ENCODE measurements at regions not wholly inside any gene's neighbourhood (a gene's known extent, or its start where the extent isn't known, plus 50 kb on each side); places are given as distances from the start of the nearest gene placed in this dataset.
"Not testable (repeated sequence)": the region's sequence is repeated elsewhere in the genome, so short reads cannot be mapped to it uniquely, and the experiment has no call there.

- no peak overlapping the region for H3K4me3 ChIP-seq (ENCODE audit: low read depth, low read length)
- CTCF ChIA-PET = no interaction called here
- H3K36me3 ChIP-seq (ENCODE audit: control insufficient read depth, insufficient read depth, low read length) = no peaks in the 10 kb centered on the region
- DNase-seq (ENCODE audit: low read depth) = no peak
- POLR2A ChIA-PET = no interaction called here
- TF ChIP-seq CTCF (IDR thresholded peaks at IDR 0.05; ENCODE audit: insufficient read depth, low read depth, low read length) = no peak
- no peaks in the 10 kb centered on the region for H3K27me3 ChIP-seq (ENCODE audit: control insufficient read depth, insufficient read depth, low read length)
Observed at GRCh38 chr12:131596115-131596514, 114.8 kb upstream of the SFSWAP start.

GRCh38 chr12:131597333-131597732 is 113.6 kb upstream of the SFSWAP start:
- DNase-seq (ENCODE audit: low read depth) = no peak
- no peak for TF ChIP-seq CTCF (IDR thresholded peaks at IDR 0.05; ENCODE audit: insufficient read depth, low read depth, low read length)
- H3K27me3 ChIP-seq (ENCODE audit: control insufficient read depth, insufficient read depth, low read length) = no peaks in the 10 kb centered on the region
- no peaks in the 10 kb centered on the region for H3K36me3 ChIP-seq (ENCODE audit: control insufficient read depth, insufficient read depth, low read length)
- ChIA-PET POLR2A (no interaction called here), CTCF (no interaction called here)
- H3K4me3 ChIP-seq (ENCODE audit: low read depth, low read length) = no peak overlapping the region

GRCh38 chr12:131598717-131599116 is 112.2 kb upstream of the SFSWAP start:
- DNase-seq (ENCODE audit: low read depth) = no peak
- Histone ChIP-seq H3K4me3 (ENCODE audit: low read depth, low read length) (no peak overlapping the region), H3K27me3 (ENCODE audit: control insufficient read depth, insufficient read depth, low read length) (no peaks in the 10 kb centered on the region), H3K36me3 (ENCODE audit: control insufficient read depth, insufficient read depth, low read length) (no peaks in the 10 kb centered on the region)
- ChIA-PET CTCF (no interaction called here), POLR2A (no interaction called here)
- TF ChIP-seq CTCF (IDR thresholded peaks at IDR 0.05; ENCODE audit: insufficient read depth, low read depth, low read length) = no peak

- POLR2A ChIA-PET = no interaction called here
- CTCF ChIA-PET = no interaction called here
- H3K4me3 ChIP-seq (ENCODE audit: low read depth, low read length) = no peak overlapping the region
- TF ChIP-seq CTCF (IDR thresholded peaks at IDR 0.05; ENCODE audit: insufficient read depth, low read depth, low read length) = no peak
- H3K27me3 ChIP-seq (ENCODE audit: control insufficient read depth, insufficient read depth, low read length) = no peaks in the 10 kb centered on the region; the same call in none of the 2 replicates
- no peaks in the 10 kb centered on the region for H3K36me3 ChIP-seq (ENCODE audit: control insufficient read depth, insufficient read depth, low read length)
- no peak for DNase-seq (ENCODE audit: low read depth)
Observed at GRCh38 chr12:131599190-131600159, 111.4 kb upstream of the SFSWAP start.

- H3K36me3 ChIP-seq (ENCODE audit: control insufficient read depth, insufficient read depth, low read length) = no peaks in the 10 kb centered on the region
- POLR2A ChIA-PET = no interaction called here
- no peaks in the 10 kb centered on the region; the same call in none of the 2 replicates for H3K27me3 ChIP-seq (ENCODE audit: control insufficient read depth, insufficient read depth, low read length)
- CTCF ChIA-PET = no interaction called here
- no peak for TF ChIP-seq CTCF (IDR thresholded peaks at IDR 0.05; ENCODE audit: insufficient read depth, low read depth, low read length)
- no peak for DNase-seq (ENCODE audit: low read depth)
- H3K4me3 ChIP-seq (ENCODE audit: low read depth, low read length) = no peak overlapping the region
Observed at GRCh38 chr12:131600160-131600532, 110.7 kb upstream of the SFSWAP start.

- DNase-seq (ENCODE audit: low read depth); CTCF ChIA-PET; POLR2A ChIA-PET; H3K4me3 ChIP-seq (ENCODE audit: low read depth, low read length); H3K27me3 ChIP-seq (ENCODE audit: control insufficient read depth, insufficient read depth, low read length); H3K36me3 ChIP-seq (ENCODE audit: control insufficient read depth, insufficient read depth, low read length): not testable (repeated sequence)
Observed at GRCh38 chr12:131601499-131601898, 109.4 kb upstream of the SFSWAP start.
